ENCODE measurements at regions not wholly inside any gene's neighbourhood (a gene's known extent, or its start where the extent isn't known, plus 50 kb on each side); places are given as distances from the start of the nearest gene placed in this dataset.

DNA sequence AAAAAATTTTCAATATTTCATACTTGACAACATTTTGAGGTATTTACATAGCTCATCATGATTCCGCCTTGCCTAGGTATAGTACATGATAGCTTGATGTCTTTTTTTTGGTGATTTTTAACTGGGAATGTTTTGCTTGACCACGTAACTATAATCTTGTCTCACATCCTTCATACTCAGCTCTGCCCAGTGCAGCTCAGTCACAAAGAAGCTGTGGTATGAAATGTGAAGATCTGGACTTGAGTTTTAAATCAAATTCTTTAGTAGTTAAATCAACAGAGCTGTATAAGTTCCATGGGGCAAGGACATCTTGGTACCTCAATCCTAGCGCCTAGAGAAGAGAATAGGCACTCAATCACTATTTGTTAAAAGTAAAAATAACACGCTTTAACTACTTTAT lies 276.3 kb upstream of the DKK2 start:
- no peak for DNase-seq

DNA sequence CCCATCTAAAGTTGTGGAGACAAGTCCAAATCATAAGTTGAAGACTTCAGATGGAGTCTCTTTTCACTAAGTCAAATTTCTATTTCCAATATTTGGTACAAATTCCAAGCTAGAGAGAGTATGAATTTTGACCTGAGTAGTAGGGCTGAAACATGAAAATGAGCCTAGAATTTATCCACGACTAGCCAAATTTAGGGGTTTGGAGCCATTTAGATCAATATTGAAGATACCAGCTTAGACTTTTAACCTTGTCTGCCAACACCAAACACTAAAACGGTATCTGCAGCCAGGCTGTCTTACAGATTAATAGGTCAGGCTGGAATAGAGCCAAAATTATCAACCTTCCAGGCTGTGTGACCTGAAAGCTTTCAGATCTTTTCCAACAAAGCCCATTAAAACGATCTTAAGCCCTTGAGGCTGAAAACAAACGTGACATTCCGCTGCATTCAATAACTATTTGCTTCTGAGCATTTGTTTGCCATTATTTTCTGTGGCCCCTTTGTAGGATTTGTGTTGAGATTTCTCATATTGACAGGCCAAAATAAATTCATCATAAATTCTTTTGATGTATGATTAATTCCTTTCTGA lies 268.7 kb upstream of the DKK2 start:
- no peak for DNase-seq

DNA sequence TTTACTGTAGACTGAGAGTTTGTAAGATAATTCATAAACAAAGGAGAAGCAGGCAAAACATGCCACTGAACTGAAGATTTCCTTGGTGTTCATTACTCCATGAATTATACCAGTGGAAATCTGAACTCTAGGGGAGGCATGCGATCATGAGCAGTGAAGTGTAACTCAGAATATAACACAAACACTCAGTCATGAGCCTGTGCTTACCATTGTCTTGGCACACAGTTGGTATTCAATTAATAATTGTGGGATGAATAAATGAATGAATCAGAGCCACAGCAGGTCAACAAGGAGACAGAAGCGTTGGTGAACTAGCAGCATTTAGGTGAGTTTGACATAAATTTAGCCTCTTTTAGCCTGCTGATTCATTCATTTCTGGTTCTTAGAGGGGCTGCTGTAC lies 263.5 kb upstream of the DKK2 start:
- DNase-seq = no peak

DNA sequence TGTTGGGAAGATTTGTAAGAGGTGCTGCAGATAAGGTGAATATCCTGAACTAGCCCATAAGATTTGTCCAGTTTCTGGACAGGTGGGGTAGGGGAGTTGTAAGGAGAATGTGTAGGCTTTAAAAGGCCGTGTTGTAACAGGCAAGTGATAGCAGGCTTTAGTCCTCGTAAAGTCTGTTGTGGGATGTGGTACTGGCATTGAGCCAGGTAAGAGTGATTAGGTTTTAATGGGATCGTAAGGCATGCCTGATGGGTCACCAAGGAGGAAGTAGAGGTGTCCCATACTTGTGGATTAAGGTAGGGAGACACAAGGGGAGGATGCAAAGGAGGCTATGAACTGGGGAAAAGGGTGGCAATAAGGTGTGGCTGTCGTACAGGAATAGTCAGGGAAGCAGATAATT lies 256.9 kb upstream of the DKK2 start:
- DNase-seq = no peak

DNA sequence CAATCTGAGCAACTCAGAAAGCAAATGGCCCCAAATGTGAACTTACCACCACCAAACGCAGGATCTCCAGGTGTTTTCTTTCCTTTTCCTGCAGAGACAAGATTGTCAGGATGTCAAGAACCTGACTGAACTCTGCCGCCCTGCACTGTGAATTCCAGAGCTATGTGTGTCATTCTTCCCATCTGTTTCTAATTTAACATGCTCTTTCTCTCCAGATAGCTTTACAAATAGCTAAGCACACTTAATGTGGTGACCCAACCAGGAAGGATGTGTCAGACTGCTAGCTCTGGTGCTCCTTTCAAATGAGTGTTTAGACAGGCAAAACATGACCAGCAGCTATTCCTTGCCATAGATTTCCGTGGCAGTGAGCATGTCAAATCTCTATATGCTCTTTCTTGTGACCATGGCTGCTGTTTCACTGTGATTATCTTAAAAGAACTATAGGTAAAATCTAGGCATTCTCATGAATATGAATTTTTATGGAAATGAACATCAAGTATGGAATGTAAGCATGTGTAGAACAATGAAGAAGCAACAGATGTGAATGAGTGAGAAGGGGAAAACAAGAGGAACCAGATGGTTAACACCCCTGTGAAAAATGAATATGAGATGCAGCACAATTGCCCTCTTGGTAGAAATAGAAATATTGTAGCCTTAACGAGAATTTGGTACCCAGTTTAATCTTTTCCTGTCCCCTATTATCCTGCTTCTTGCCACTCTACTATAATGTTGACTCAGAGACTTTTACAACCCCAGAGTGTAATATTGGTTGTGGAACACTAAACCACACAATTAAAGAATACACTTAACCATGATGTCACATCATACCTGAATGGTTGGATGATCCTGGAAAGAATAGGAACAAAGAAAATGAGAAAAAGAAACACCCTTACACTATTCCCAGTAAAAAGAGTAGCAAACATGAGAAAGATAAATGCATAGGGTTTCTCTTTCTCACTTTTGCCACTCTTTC lies 247.8 kb upstream of the DKK2 start:
- DNase-seq = no peak

DNA sequence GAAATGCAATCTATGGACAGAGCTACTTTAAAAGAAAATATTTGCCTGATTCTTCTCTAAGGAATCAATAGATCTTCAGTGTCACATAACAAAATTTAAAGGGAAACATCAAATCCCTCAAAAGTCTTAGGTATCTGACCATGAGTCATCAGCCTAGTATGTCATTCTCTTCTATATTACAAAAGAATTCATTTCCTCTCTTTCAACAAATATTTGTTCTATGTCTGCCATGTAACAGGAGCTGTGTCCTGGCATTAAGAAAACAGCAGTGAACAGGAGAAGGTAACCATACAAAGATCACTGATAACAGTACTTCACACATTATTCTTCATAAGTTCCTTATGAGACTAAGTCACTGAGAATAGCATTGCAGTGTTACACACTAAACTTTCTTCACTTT lies 243.6 kb upstream of the DKK2 start:
- DNase-seq = no peak

- DNase-seq = no peak
Observed at GRCh38 chr4:107278791-107279483, 242.8 kb upstream of the DKK2 start.

- no peak for DNase-seq
Observed at GRCh38 chr4:107276052-107276451, 239.9 kb upstream of the DKK2 start.

GRCh38 chr4:107275225-107275624 lies 239.1 kb upstream of the DKK2 start:
- DNase-seq = no peak

- no peak for DNase-seq
Observed at GRCh38 chr4:107270614-107271013, 234.5 kb upstream of the DKK2 start.

- no peak for DNase-seq
Observed at GRCh38 chr4:107269175-107269574, 233.1 kb upstream of the DKK2 start.

- no peak for DNase-seq
Observed at GRCh38 chr4:107265859-107266258, 229.7 kb upstream of the DKK2 start.

DNA sequence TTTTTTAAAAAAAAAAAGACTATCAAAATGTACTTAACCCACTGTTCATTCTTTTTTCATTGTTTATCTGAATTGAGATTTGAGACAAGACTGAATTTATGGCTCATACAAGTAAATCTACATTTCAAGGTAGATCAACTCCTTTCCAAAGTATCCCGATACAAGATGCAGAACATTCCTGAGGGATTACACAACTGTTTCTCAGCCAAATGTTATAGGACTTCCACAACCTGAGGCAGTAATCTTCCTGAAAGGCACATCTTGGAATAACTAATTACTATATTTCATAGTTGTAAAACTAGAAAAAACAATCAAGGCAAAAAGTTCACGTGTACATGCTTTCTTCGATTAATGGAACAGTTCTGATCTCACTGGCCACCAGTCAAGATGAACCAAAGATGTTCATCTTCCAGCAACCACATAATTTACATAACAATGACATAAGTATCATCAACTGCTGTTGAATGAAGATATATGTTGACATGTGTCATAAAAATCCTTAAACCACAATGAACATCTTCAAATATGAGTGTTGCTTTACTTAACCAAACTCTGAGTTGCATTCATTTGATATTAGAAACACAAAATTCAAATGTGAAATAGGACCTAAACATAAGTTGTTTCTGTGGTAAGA lies 225.2 kb upstream of the DKK2 start:
- no peak for DNase-seq

DNA sequence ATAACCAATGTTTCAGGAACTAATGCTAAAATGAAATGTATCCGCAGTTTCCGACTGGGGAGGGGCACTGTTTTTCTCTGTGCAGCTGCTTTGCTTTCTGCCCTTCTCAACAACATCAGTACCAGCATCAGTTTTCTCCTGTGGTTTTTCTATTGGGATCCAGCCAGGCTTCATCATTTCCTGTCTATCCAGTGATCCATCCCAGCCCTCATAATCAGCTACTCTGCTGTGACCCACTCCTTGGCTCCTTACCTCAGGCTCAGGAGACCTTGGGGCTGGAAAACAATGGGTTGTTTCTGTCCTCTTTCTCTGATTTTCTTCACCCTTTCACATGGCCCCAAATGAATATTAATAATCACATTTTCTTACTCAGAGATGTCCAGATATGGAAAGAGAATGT lies 222.2 kb upstream of the DKK2 start:
- no peak for DNase-seq

- no peak for DNase-seq
Observed at GRCh38 chr4:107255596-107255995, 219.5 kb upstream of the DKK2 start.

DNA sequence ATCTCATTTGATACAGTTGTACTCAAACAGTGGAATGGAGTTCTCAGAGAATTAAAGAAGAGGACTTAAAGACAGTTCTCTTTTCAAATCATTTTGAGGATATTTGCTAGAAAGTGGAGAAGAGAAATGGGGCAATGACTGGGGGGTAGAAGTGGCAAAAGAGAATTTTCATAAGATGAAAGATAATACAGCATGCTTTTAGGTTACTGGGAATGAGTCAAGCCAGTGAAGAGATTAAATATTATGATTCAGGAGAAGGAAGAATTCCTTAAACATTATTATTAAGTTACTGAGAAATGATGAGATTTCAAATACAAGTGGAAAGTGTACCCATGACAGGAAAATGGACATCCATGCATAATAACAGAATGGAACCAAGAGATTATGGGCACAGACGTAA lies 219.0 kb upstream of the DKK2 start:
- no peak for DNase-seq

DNA sequence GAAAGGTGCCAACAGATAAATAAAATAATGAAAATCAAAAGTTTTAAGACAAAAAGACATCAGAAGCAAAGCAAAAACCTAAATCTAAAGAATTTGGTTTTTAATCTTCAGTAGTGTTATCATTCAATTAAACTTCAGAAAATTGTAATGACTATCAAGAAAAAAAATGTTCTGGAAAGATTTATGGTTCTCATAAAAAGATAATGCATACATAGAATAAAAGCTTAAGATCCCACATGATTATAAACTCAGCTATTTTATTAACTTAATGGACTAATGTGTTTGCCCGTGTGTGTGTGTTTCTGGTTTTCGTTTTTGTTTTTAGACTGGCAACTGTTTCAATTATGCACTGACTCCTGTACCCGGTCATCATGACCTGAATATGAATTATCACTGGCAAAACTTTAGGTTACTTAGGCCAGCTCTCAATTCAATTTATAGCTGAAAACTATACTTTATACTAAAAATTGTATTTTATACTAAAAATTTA lies 217.5 kb upstream of the DKK2 start:
- no peak for DNase-seq

- DNase-seq = no peak
Observed at GRCh38 chr4:107253090-107253489, 217.0 kb upstream of the DKK2 start.

DNA sequence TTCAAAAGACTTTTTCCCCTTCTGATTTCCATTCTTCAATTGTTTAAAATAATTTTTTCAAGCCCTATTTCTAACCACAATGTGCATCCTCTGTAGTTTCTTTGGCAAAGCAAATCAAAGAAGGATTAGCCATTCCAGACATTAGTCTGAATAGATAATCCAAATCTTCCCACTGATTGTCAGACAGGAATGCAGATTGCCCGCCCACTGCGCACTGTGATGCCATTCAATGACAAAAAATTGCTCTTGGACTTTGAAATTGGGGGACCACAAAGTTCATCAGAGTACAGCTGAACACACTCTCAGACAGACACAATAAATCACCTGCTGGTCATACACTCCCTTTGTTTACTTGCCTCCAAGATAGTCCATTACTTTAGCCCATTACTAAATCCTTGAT lies 216.5 kb upstream of the DKK2 start:
- no peak for DNase-seq

GRCh38 chr4:107248571-107248970 lies 212.5 kb upstream of the DKK2 start:
- no peak for DNase-seq

DNA sequence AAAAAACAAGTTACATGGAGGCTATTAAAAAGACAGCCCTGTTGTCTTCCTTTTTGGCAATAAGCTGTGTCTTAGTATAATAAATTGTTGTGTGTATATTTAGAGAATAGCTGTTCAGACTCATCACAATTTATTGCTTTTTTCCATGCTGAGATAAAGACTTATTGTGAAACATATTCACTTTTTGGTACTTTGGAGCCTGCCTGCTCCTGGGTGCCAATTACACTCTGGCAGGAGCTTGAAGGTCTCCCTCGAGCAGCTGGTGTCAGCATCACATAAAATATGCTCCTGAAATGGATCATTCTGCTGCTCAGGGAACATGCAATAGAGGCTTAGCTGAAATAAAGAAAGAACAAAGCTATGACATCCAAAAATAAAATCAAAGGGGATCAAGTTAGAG lies 211.6 kb upstream of the DKK2 start:
- no peak for DNase-seq

- no peak for DNase-seq
Observed at GRCh38 chr4:107246761-107247160, 210.6 kb upstream of the DKK2 start.

- DNase-seq = no peak
Observed at GRCh38 chr4:107243141-107243781, 207.1 kb upstream of the DKK2 start.

All from hematopoietic multipotent progenitor cell treated with erythropoietin and hydrocortisone succinate and interleukin-3 and kit ligand, for 4 days (in vitro differentiated cells).